Loucy (cell line): ENCODE measurements at regions not wholly inside any gene's neighbourhood (a gene's known extent, or its start where the extent isn't known, plus 50 kb on each side); places are given as distances from the start of the nearest gene placed in this dataset.

Source experiments
- H2AFZ ChIP-seq: fragments of 200-600 bp; sonication (generic); 2 replicates; pipeline ENCODE4 v1.6.0; 2016; ENCODE audit warnings: antibody characterized with exemption, mild to moderate bottlenecking, low read length, moderate library complexity
- H3F3A ChIP-seq: fragments of 200-600 bp; 2 replicates; pipeline ENCODE4 v1.6.0; 2016; ENCODE audit warnings: antibody characterized with exemption, low read depth, mild to moderate bottlenecking
- H3K27me3 ChIP-seq: fragments of 200-600 bp; sonication (generic); 2 replicates; pipeline ENCODE4 v1.6.1; 2014; ENCODE audit warnings: low read length, mild to moderate bottlenecking; ENCODE audit not compliant: insufficient read depth, poor library complexity, severe bottlenecking
- H3K36me3 ChIP-seq: fragments of 200-600 bp; sonication (generic); 2 replicates; pipeline ENCODE4 v1.6.1; 2016; ENCODE audit warnings: low read length; ENCODE audit not compliant: insufficient read depth
- H3K4me1 ChIP-seq: fragments of 200-600 bp; sonication (generic); 2 replicates; pipeline ENCODE4 v1.5.1; 2014; ENCODE audit warnings: low read length, mild to moderate bottlenecking; ENCODE audit not compliant: insufficient read depth, poor library complexity, severe bottlenecking
- H3K4me2 ChIP-seq: fragments of 200-600 bp; sonication (generic); 2 replicates; pipeline ENCODE4 v1.6.0; 2014; ENCODE audit warnings: antibody characterized with exemption, low read length, low read depth, mild to moderate bottlenecking; ENCODE audit not compliant: poor library complexity, severe bottlenecking
- H3K4me3 ChIP-seq: fragments of 200-600 bp; sonication (generic); 2 replicates; pipeline ENCODE4 v1.5.1; 2014; ENCODE audit warnings: low read length, mild to moderate bottlenecking, mixed read lengths; ENCODE audit not compliant: poor library complexity, severe bottlenecking
- H3K79me2 ChIP-seq: fragments of 200-600 bp; sonication (generic); 2 replicates; pipeline ENCODE4 v1.6.1; 2014; ENCODE audit warnings: low read length; ENCODE audit not compliant: insufficient read depth
- H3K9ac ChIP-seq: fragments of 200-600 bp; sonication (generic); 2 replicates; pipeline ENCODE4 v1.6.0; 2014; ENCODE audit warnings: mild to moderate bottlenecking, low read depth, low read length, moderate library complexity; ENCODE audit not compliant: poor library complexity, severe bottlenecking
- H3K9me2 ChIP-seq: fragments of 200-600 bp; sonication (generic); replicated peaks from 2 replicates; pipeline ENCODE4 v1.6.1; 2016; ENCODE audit warnings: low read depth, low read length, mixed read lengths
- H3K9me3 ChIP-seq: fragments of 200-600 bp; sonication (generic); 2 replicates; pipeline ENCODE4 v1.6.1; 2014; ENCODE audit warnings: mild to moderate bottlenecking, antibody characterized with exemption, low read length, low read depth; ENCODE audit not compliant: insufficient read depth
- H4K20me1 ChIP-seq: fragments of 200-600 bp; sonication (generic); 2 replicates; pipeline ENCODE4 v1.6.0; 2014; ENCODE audit warnings: antibody characterized with exemption, low read length, mild to moderate bottlenecking; ENCODE audit not compliant: insufficient read depth, poor library complexity, severe bottlenecking
- EZH2phosphoT487 ChIP-seq: fragments of 200-600 bp; IDR thresholded peaks from 2 replicates; pipeline ENCODE4 v1.6.1; 2018; ENCODE audit warnings: antibody characterized with exemption, mild to moderate bottlenecking, moderate library complexity, borderline replicate concordance
- TF ChIP-seq, protein P1 (sequence below): fragments of 200-600 bp; sonication (generic); conservative IDR thresholded peaks from 2 replicates; pipeline ENCODE4 v1.5.1; 2014; ENCODE audit warnings: mild to moderate bottlenecking, antibody characterized with exemption, low read length

DNA sequence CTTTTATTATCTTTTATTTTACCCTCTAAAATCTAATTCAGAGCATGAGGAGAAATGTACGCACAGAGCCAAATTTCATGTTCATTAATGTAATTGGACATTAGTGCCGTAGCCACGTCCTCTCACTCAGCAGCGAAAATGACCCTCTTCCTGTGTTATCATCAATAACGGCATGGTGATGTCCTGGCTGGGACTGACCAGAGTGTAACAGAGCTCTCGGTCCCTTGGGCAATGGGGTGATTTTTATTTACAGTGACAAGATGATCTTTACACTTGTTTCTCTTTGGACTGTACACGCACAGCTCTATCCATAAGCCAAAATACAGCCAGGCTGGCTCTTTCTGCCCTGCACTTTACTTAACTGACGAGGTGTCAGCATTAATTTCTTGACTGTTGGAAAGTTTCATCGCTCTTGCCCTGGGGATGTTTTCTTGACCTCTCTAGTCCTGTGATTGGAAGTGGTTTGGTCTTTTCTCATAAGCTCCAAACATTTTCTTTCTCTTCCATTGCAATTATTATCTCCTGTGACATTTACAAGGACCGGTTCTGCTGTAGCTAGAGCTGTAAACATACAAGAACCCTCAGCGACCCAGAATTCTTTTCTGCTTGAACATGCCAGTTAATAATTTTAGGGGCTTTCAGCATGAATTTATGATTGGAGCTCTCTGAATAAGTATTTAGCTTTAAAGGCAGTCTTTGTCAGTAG is 308.0 kb upstream of the PIK3C3 start:
- TF ChIP-seq, protein P1, sequence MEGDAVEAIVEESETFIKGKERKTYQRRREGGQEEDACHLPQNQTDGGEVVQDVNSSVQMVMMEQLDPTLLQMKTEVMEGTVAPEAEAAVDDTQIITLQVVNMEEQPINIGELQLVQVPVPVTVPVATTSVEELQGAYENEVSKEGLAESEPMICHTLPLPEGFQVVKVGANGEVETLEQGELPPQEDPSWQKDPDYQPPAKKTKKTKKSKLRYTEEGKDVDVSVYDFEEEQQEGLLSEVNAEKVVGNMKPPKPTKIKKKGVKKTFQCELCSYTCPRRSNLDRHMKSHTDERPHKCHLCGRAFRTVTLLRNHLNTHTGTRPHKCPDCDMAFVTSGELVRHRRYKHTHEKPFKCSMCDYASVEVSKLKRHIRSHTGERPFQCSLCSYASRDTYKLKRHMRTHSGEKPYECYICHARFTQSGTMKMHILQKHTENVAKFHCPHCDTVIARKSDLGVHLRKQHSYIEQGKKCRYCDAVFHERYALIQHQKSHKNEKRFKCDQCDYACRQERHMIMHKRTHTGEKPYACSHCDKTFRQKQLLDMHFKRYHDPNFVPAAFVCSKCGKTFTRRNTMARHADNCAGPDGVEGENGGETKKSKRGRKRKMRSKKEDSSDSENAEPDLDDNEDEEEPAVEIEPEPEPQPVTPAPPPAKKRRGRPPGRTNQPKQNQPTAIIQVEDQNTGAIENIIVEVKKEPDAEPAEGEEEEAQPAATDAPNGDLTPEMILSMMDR: no peak
- no peak for TF ChIP-seq EZH2phosphoT487
- Histone ChIP-seq H3F3A (no peaks in the 10 kb centered on the region), H3K36me3 (no peaks in the 10 kb centered on the region), H2AFZ (no peak overlapping the region), H3K27me3 (no peaks in the 10 kb centered on the region), H3K4me2 (no peak overlapping the region), H3K9me2 (no peaks in the 10 kb centered on the region), H3K9me3 (no peaks in the 10 kb centered on the region), H3K79me2 (no peaks in the 10 kb centered on the region), H4K20me1 (no peaks in the 10 kb centered on the region), H3K9ac (no peak overlapping the region), H3K4me1 (no peaks in the 10 kb centered on the region), H3K4me3 (no peak overlapping the region)

DNA sequence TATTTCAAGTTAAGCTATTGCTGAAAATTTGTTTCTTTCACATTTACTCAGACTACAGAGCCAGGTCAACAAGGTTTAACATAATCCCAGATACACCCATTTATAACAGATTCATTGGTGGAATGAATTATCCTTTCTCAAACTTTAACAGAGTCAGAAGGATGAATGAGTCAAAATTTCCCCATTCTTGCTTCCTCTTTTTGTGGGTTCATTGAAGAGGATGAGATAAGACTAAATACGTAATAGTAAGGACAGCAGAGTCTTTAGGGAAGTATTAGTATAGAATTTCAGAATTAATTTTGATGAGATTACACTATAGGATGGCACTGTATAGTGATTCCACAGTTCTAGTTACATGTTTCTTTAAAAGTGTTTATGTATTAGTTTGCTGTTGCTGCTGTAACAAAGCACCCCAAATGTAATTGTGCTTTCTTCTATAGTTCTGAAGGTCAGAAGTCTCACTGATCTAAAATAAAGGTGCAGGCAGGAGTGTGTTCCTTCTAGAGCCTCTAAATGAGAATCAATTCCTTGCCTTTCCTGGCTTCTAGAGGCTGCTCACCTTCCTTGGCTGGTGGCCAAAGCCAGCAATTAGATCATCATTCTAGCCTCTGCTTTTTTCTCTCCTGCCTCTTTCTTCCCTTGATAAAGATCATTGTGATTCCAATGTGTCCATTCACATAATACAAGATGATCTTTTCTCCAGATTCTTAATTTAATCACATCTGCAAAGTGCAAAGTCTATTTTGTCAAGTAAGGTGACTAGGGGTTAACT is 309.3 kb upstream of the PIK3C3 start:
- no peak overlapping the region for H3K4me2 ChIP-seq

DNA sequence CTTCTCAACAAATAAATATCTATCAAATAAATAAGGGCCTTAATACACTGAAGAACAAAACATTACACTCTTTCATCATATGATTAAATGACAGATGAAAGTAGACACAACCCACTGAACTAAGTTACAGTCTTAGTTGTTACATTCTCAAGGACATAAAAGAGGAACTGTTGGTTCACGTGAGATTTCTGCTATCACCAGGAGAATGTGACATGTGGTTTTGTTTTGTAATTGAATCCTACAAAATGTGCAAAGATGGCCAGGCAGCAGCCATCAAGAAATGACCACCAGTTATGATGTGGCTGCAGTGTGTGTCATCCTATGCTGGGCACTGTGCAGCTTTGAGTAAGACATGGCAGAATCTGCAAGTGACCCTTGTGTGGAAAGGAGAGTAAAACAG is 310.6 kb upstream of the PIK3C3 start:
- no peaks in the 10 kb centered on the region for H3K27me3 ChIP-seq
- no peak overlapping the region for H3K4me3 ChIP-seq
- H2AFZ ChIP-seq: no peak overlapping the region
- no peaks in the 10 kb centered on the region for H3F3A ChIP-seq
- no peaks in the 10 kb centered on the region for H3K79me2 ChIP-seq
- H3K4me2 ChIP-seq: no peak overlapping the region
- H3K4me1 ChIP-seq: no peaks in the 10 kb centered on the region
- H3K36me3 ChIP-seq: no peaks in the 10 kb centered on the region
- no peak overlapping the region for H3K9ac ChIP-seq
- H4K20me1 ChIP-seq: no peaks in the 10 kb centered on the region
- TF ChIP-seq, protein P1: no peak
- TF ChIP-seq EZH2phosphoT487: no peak
- no peaks in the 10 kb centered on the region for H3K9me2 ChIP-seq
- no peaks in the 10 kb centered on the region for H3K9me3 ChIP-seq

More for the DNA sequence above, 309.3 kb upstream of the PIK3C3 start:
- Histone ChIP-seq H3K36me3 (no peaks in the 10 kb centered on the region), H3K4me1 (no peaks in the 10 kb centered on the region), H3K79me2 (no peaks in the 10 kb centered on the region), H2AFZ (no peak overlapping the region), H3K9ac (no peak overlapping the region), H3F3A (no peaks in the 10 kb centered on the region), H3K9me2 (no peaks in the 10 kb centered on the region), H3K9me3 (no peaks in the 10 kb centered on the region), H4K20me1 (no peaks in the 10 kb centered on the region), H3K4me3 (no peak overlapping the region), H3K27me3 (no peaks in the 10 kb centered on the region)
- TF ChIP-seq EZH2phosphoT487: no peak
- TF ChIP-seq, protein P1: no peak
